H1 (cell line): ENCODE measurements at regions not wholly inside any gene's neighbourhood (a gene's known extent, or its start where the extent isn't known, plus 50 kb on each side); places are given as distances from the start of the nearest gene placed in this dataset.

Experiments
- CTCF ChIA-PET: fragments of 300-600 bp; sonication (Branson Sonifier 250); formaldehyde crosslinking; loops from one replicate; lab custom pipeline; 2021; ENCODE audit not compliant: partially characterized antibody; lab: Charles Lee
- POLR2A ChIA-PET: fragments of 300-600 bp; sonication (Branson Sonifier 250); formaldehyde crosslinking; loops from one replicate; lab custom pipeline; 2021; ENCODE audit warnings: inconsistent platforms; ENCODE audit not compliant: partially characterized antibody; lab: Charles Lee
- DNase-seq, 2 experiments: peaks; one replicate each; pipeline versions ENCODE4 v3.0.0 to v3.0.0-alpha.2; 2010 to 2022; ENCODE audit warnings: low spot score in 2 of 2, low read depth in 1 of 2, mixed read lengths in 1 of 2
- FAIRE-seq: peaks from 2 replicates; lab custom pipeline; 2011; peaks lifted over from hg19 to GRCh38; lab: Jason Lieb, UNC
- H2AFZ ChIP-seq: 2 replicates; pipeline ENCODE4 v1.8.1; 2012; ENCODE audit warnings: low read length, inconsistent platforms
- H2AK5ac ChIP-seq: 2 replicates; pipeline ENCODE4 v1.6.1; 2013; ENCODE audit warnings: low read depth, low read length
- H2BK120ac ChIP-seq: replicated peaks from 2 replicates; pipeline ENCODE3; 2013; ENCODE audit warnings: low read depth, low read length, inconsistent platforms
- H2BK12ac ChIP-seq: 2 replicates; pipeline ENCODE4 v1.6.1; 2013; ENCODE audit warnings: low read depth, low read length
- H2BK15ac ChIP-seq: 2 replicates; pipeline ENCODE4 v1.6.1; 2013; ENCODE audit warnings: low read length
- H2BK20ac ChIP-seq: 2 replicates; pipeline ENCODE4 v1.6.1; 2013; ENCODE audit warnings: low read length
- H2BK5ac ChIP-seq: 2 replicates; pipeline ENCODE4 v1.6.1; 2013; ENCODE audit warnings: low read depth, low read length
- H3K14ac ChIP-seq: 2 replicates; pipeline ENCODE4 v1.6.1; 2013; ENCODE audit warnings: inconsistent platforms; ENCODE audit not compliant: insufficient read length
- H3K18ac ChIP-seq: 2 replicates; pipeline ENCODE4 v1.6.1; 2013; ENCODE audit warnings: low read length; ENCODE audit errors: extremely low read depth
- H3K23ac ChIP-seq: 2 replicates; pipeline ENCODE4 v1.6.1; 2013; ENCODE audit warnings: inconsistent platforms; ENCODE audit not compliant: insufficient read length
- H3K23me2 ChIP-seq: 2 replicates; pipeline ENCODE4 v1.6.1; 2013; ENCODE audit warnings: low read depth, low read length
- H3K27ac ChIP-seq: 2 replicates; pipeline ENCODE4 v1.6.1; 2011; ENCODE audit warnings: low read depth, low read length, inconsistent platforms
- H3K27me3 ChIP-seq, 4 experiments: replicated peaks in 1 of 4; 1 replicate in 1 of 4; 2 replicates in 3 of 4; pipeline versions ENCODE4 v1.6.1 to v1.8.1; 2011 to 2013; ENCODE audit warnings: low read length in 3 of 4, mild to moderate bottlenecking in 3 of 4, inconsistent platforms in 2 of 4, mixed read lengths in 2 of 4, moderate library complexity in 1 of 4; ENCODE audit not compliant: control insufficient read depth in 3 of 4, insufficient read depth in 3 of 4; ENCODE audit errors: extremely low read depth in 1 of 4
- H3K36me3 ChIP-seq, 4 experiments: 2 replicates each; pipeline versions ENCODE4 v1.6.1 to v1.8.1; 2011 to 2013; ENCODE audit warnings: mild to moderate bottlenecking in 4 of 4, low read length in 3 of 4, moderate library complexity in 2 of 4, control low read depth in 1 of 4, inconsistent platforms in 1 of 4; ENCODE audit not compliant: insufficient read depth in 4 of 4, control insufficient read depth in 2 of 4
- H3K4ac ChIP-seq: replicated peaks from 2 replicates; pipeline ENCODE3; 2013; ENCODE audit warnings: low read length, low read depth, mixed read lengths, inconsistent platforms; ENCODE audit not compliant: insufficient read length
- H3K4me1 ChIP-seq, 4 experiments: replicated peaks in 1 of 4; 1 replicate in 1 of 4; 2 replicates in 3 of 4; pipeline versions ENCODE4 v1.6.1 to v1.8.1; 2011 to 2013; ENCODE audit warnings: low read length in 3 of 4, inconsistent platforms in 2 of 4, mixed read lengths in 1 of 4; ENCODE audit not compliant: insufficient read depth in 4 of 4, control insufficient read depth in 3 of 4
- H3K4me2 ChIP-seq, 2 experiments: 2 replicates each; pipeline versions ENCODE4 v1.6.1 to v1.8.1; 2011 to 2013; ENCODE audit warnings: low read depth in 2 of 2, low read length in 2 of 2, control low read depth in 1 of 2, inconsistent platforms in 1 of 2, mild to moderate bottlenecking in 1 of 2; ENCODE audit not compliant: insufficient read depth in 1 of 2
- H3K4me3 ChIP-seq, 4 experiments: fragments of 200-600, 300-600 bp in 1 of 4; sonication (generic), shearing (Covaris generic), sonication (Bioruptor Twin) in 1 of 4; 2 replicates each; pipeline versions ENCODE4 v1.5.1 to v1.8.1; 2011 to 2016; ENCODE audit warnings: low read length in 4 of 4, low read depth in 3 of 4, control low read depth in 2 of 4, inconsistent platforms in 2 of 4, mild to moderate bottlenecking in 2 of 4, mixed read lengths in 1 of 4, moderate library complexity in 1 of 4; ENCODE audit not compliant: insufficient read depth in 2 of 4; ENCODE audit errors: extremely low read depth in 1 of 4
- H3K56ac ChIP-seq: replicated peaks from 2 replicates; pipeline ENCODE3; 2013; ENCODE audit warnings: low read depth, mild to moderate bottlenecking, mixed read lengths, low read length, inconsistent platforms; ENCODE audit not compliant: insufficient read length
- H3K79me1 ChIP-seq: 2 replicates; pipeline ENCODE4 v1.6.1; 2013; ENCODE audit warnings: low read depth, low read length, control low read depth
- H3K79me2 ChIP-seq, 2 experiments: 2 replicates each; pipeline versions ENCODE4 v1.6.1 to v1.8.1; 2012 to 2013; ENCODE audit warnings: low read length in 2 of 2, mild to moderate bottlenecking in 2 of 2, inconsistent platforms in 1 of 2; ENCODE audit not compliant: insufficient read depth in 2 of 2, control insufficient read depth in 1 of 2
- H3K9ac ChIP-seq, 4 experiments: replicated peaks in 1 of 4; 1 replicate in 1 of 4; 2 replicates in 3 of 4; pipeline versions ENCODE4 v1.6.1 to v1.8.1; 2011 to 2013; ENCODE audit warnings: low read depth in 3 of 4, low read length in 3 of 4, control low read depth in 2 of 4, mild to moderate bottlenecking in 2 of 4, moderate library complexity in 2 of 4, inconsistent platforms in 1 of 4; ENCODE audit errors: extremely low read depth in 1 of 4
- H3K9me3 ChIP-seq, 2 experiments: 2 replicates each; pipeline versions ENCODE4 v1.6.1 to v1.8.1; 2012 to 2013; ENCODE audit warnings: mild to moderate bottlenecking in 2 of 2, moderate library complexity in 2 of 2, control low read depth in 1 of 2, inconsistent platforms in 1 of 2, low read depth in 1 of 2, low read length in 1 of 2, mixed read lengths in 1 of 2; ENCODE audit not compliant: insufficient read depth in 2 of 2
- H4K20me1 ChIP-seq, 2 experiments: replicated peaks in 1 of 2; 2 replicates each; pipeline versions ENCODE3 to v1.8.1; 2011 to 2013; ENCODE audit warnings: inconsistent platforms in 2 of 2, low read length in 2 of 2, mild to moderate bottlenecking in 1 of 2; ENCODE audit not compliant: insufficient read depth in 2 of 2, control insufficient read depth in 1 of 2
- H4K5ac ChIP-seq: 2 replicates; pipeline ENCODE4 v1.6.1; 2013; ENCODE audit warnings: low read length, low read depth, mixed read lengths, inconsistent platforms; ENCODE audit not compliant: insufficient read length
- H4K8ac ChIP-seq: 2 replicates; pipeline ENCODE4 v1.8.0; 2013; ENCODE audit warnings: mild to moderate bottlenecking, moderate library complexity, low read length, inconsistent platforms; ENCODE audit not compliant: insufficient read depth; ENCODE audit errors: extremely low read depth
- H4K91ac ChIP-seq: replicated peaks from 2 replicates; pipeline ENCODE3; 2013; ENCODE audit warnings: low read length, mixed read lengths, inconsistent platforms; ENCODE audit not compliant: insufficient read length
- EP300 ChIP-seq, 2 experiments: IDR thresholded peaks; 1 replicate in 1 of 2; 2 replicates in 1 of 2; pipeline ENCODE4 v1.6.1; 2011 to 2012; ENCODE audit warnings: low read depth in 2 of 2, low read length in 2 of 2, mild to moderate bottlenecking in 2 of 2, borderline replicate concordance in 1 of 2, inconsistent platforms in 1 of 2, moderate library complexity in 1 of 2
- HDAC6 ChIP-seq: IDR thresholded peaks from one replicate; pipeline ENCODE4 v1.7.1; 2012; ENCODE audit warnings: low read depth, mild to moderate bottlenecking, inconsistent platforms, low read length, moderate library complexity
- TAF7 ChIP-seq: optimal IDR thresholded peaks from 2 replicates; pipeline ENCODE3; 2011; ENCODE audit warnings: low read depth, mild to moderate bottlenecking, inconsistent platforms, low read length, moderate library complexity, borderline replicate concordance
- ZNF274 ChIP-seq: IDR thresholded peaks from 2 replicates; pipeline ENCODE4 v1.7.0; 2012; ENCODE audit warnings: low read length, borderline replicate concordance; ENCODE audit errors: extremely low read depth

- CTCF ChIA-PET = no interaction called here
- no peak for DNase-seq
- Histone ChIP-seq H2BK120ac (no peak overlapping the region), H2BK5ac (no peak overlapping the region), H3K23ac (no peak overlapping the region), H3K27me3 (no peaks in the 10 kb centered on the region), H3K18ac (no peak overlapping the region), H3K9ac (no peak overlapping the region), H2AK5ac (no peak overlapping the region), H3K14ac (no peak overlapping the region), H3K27ac (no peak overlapping the region), H3K4me2 (no peak overlapping the region), H4K91ac (no peak overlapping the region), H2BK20ac (no peak overlapping the region), H4K20me1 (no peaks in the 10 kb centered on the region), H4K8ac (no peak overlapping the region), H2AFZ (no peak overlapping the region), H4K5ac (no peak overlapping the region), H3K4me3 (no peak overlapping the region), H3K4me1 (no peaks in the 10 kb centered on the region), H3K79me2 (no peaks in the 10 kb centered on the region), H3K79me1 (no peaks in the 10 kb centered on the region), H3K36me3 (no peaks in the 10 kb centered on the region; a peak in 1 of 8 replicates), H3K56ac (no peak overlapping the region), H2BK12ac (no peak overlapping the region), H3K4ac (no peak overlapping the region), H3K9me3 (peaks cover 0 to 4% of the 10 kb centered on the region in 2 experiments; a peak in 2 of 4 replicates), H2BK15ac (no peak overlapping the region), H3K23me2 (no peaks in the 10 kb centered on the region)
- TF ChIP-seq HDAC6 (no peak), TAF7 (no peak), ZNF274 (no peak), EP300 (IDR thresholded peaks at IDR 0.05; ENCODE audit: borderline replicate concordance in 1 of 2, low read depth in 2 of 2, low read length in 2 of 2) (no peak)
- POLR2A ChIA-PET = interaction anchor here (0.6 to 1.2 kb wide), 2 partner anchors 14 to 94 kb away, joined by 4 read pairs; no protein-coding TSS in a partner anchor
- FAIRE-seq = no peak
Measured at GRCh38 chr6:146944077-146944476, 260.1 kb upstream of the STXBP5 start.
